WERI-Rb-1 (cell line): ENCODE measurements at regions not wholly inside any gene's neighbourhood (a gene's known extent, or its start where the extent isn't known, plus 50 kb on each side); places are given as distances from the start of the nearest gene placed in this dataset.

Experiments
- DNase-seq: peaks from one replicate; pipeline ENCODE4 v3.0.0-alpha.2; 2020
- H3K27ac ChIP-seq: fragments of 250-450 bp; sonication (Bioruptor Pico); 2 replicates; pipeline ENCODE4 v1.5.1; 2020; ENCODE audit warnings: mild to moderate bottlenecking, moderate library complexity
- H3K27me3 ChIP-seq: fragments of 250-450 bp; sonication (Bioruptor Pico); 2 replicates; pipeline ENCODE4 v1.5.1; 2021; ENCODE audit warnings: mild to moderate bottlenecking, low read depth, moderate library complexity; ENCODE audit not compliant: insufficient read depth, severe bottlenecking
- H3K36me3 ChIP-seq: fragments of 250-450 bp; sonication (Bioruptor Pico); 2 replicates; pipeline ENCODE4 v1.5.1; 2020; ENCODE audit warnings: mild to moderate bottlenecking, moderate library complexity
- H3K4me3 ChIP-seq: 2 replicates; pipeline ENCODE4 v1.5.1; 2011; ENCODE audit warnings: low read depth, mild to moderate bottlenecking, control low read depth, low read length
- H3K9me3 ChIP-seq: fragments of 250-450 bp; sonication (Bioruptor Pico); 2 replicates; pipeline ENCODE4 v1.5.1; 2021; ENCODE audit warnings: mild to moderate bottlenecking, moderate library complexity; ENCODE audit not compliant: severe bottlenecking
- TF ChIP-seq, protein P1 (sequence below): IDR thresholded peaks from 2 replicates; pipeline ENCODE4 v1.5.1; 2011; ENCODE audit warnings: low read depth, mild to moderate bottlenecking, control low read depth, inconsistent platforms, low read length

GRCh38 chr14:101340556-101340955, 220.7 kb upstream of the DIO3 start:
- no peak for DNase-seq
- TF ChIP-seq, protein P1, sequence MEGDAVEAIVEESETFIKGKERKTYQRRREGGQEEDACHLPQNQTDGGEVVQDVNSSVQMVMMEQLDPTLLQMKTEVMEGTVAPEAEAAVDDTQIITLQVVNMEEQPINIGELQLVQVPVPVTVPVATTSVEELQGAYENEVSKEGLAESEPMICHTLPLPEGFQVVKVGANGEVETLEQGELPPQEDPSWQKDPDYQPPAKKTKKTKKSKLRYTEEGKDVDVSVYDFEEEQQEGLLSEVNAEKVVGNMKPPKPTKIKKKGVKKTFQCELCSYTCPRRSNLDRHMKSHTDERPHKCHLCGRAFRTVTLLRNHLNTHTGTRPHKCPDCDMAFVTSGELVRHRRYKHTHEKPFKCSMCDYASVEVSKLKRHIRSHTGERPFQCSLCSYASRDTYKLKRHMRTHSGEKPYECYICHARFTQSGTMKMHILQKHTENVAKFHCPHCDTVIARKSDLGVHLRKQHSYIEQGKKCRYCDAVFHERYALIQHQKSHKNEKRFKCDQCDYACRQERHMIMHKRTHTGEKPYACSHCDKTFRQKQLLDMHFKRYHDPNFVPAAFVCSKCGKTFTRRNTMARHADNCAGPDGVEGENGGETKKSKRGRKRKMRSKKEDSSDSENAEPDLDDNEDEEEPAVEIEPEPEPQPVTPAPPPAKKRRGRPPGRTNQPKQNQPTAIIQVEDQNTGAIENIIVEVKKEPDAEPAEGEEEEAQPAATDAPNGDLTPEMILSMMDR = no peak
- H3K9me3 ChIP-seq = no peaks in the 10 kb centered on the region
- H3K27ac ChIP-seq = no peak overlapping the region
- peaks cover 91% of the 10 kb centered on the region for H3K27me3 ChIP-seq
- no peak overlapping the region for H3K4me3 ChIP-seq
- no peaks in the 10 kb centered on the region for H3K36me3 ChIP-seq

DNA sequence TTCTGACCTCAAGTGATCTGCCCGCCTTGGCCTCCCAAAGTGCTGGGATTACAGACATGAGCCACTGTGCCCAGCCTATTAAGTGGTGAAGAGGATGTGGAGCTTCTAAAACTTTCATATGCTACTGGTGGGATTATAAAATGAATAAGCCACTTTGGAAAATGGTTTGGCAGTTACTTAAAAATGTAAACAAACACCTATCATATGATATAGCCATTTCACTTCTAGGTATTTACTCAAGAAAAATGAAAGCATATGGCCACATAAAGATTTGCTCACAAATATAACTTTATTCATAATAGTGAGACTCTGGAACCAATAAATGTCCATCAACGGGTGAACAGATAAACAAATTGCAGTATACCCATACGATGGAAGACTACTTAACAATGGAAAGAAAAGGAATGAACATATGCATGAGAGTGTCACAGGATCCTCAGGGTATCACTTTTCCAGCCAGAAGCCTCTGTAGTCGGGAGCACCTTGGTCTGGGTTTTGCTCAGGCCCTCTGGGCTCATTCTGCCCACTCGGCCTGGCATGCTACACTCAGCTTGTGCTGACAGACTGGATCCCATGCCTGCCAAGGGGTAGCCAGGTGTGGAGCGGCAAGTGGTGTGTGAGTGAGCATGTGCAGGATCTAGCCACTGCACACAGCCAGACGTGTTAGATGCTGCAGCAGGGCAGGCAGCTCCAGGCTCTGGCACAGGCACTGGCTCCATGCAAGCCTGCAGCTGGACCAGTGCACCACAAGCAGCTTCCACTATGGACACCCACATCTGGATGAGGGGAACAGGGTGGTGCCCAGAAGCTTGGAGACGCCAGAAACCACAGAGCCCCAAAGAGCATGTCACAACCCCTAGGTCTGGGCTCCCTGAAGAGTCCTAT, 213.2 kb upstream of the DIO3 start:
- H3K9me3 ChIP-seq = peaks cover 10% of the 10 kb centered on the region
- no peak for DNase-seq
- H3K36me3 ChIP-seq = no peaks in the 10 kb centered on the region
- no peak overlapping the region for H3K4me3 ChIP-seq
- TF ChIP-seq, protein P1 = no peak
- H3K27me3 ChIP-seq = peaks cover 53% of the 10 kb centered on the region
- no peak overlapping the region for H3K27ac ChIP-seq

DNA sequence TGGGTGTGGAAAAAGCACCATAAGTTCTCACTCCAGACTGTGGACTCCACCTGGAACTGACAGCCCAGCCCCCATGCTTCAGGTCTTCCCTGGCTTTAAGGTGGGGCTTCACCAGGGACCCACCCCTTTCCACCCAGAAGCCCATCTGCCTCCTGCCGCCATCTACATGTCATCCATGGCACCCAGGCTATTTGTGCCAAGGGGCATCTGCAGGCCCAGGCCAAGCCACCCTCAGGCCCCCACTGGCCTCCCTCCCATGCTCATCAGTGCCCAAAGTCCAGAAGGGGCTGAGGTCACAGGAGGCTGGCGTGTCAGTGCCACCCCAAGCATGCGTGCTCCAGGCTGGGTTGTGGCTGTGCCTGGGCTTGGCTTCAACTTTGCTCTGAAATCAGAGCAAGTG, 212.2 kb upstream of the DIO3 start:
- Histone ChIP-seq H3K4me3 (no peak overlapping the region), H3K9me3 (peaks cover 10% of the 10 kb centered on the region), H3K27ac (no peak overlapping the region), H3K36me3 (no peaks in the 10 kb centered on the region), H3K27me3 (peaks cover 54% of the 10 kb centered on the region)
- TF ChIP-seq, protein P1 = no peak
- no peak for DNase-seq

GRCh38 chr14:101350021-101350420, 211.3 kb upstream of the DIO3 start:
- no peak for DNase-seq
- Histone ChIP-seq H3K27me3 (peaks cover 48% of the 10 kb centered on the region), H3K27ac (no peak overlapping the region), H3K4me3 (no peak overlapping the region), H3K36me3 (no peaks in the 10 kb centered on the region), H3K9me3 (peaks cover 10% of the 10 kb centered on the region)
- TF ChIP-seq, protein P1 = no peak

DNA sequence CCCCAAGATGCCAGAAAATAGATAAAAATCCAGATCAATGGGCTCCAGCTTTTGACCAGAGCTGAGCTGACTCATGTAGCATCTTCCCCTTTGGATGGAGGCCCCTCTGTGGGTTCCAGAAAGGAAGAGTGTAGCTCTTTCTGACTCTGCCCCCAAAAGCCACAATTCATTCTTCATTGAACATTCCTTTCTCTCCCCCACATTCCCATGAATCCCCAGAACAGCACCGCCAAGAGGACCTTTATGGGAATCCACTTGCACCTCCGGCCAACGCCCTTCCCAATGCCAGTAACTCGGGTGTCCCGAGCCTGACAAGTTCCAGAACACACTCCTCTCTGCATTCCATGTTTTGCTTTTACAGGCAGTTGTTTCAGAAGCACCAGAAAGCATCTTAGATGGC, 210.6 kb upstream of the DIO3 start:
- H3K27me3 ChIP-seq = peaks cover 46% of the 10 kb centered on the region
- H3K36me3 ChIP-seq = no peaks in the 10 kb centered on the region
- no peak overlapping the region for H3K27ac ChIP-seq
- peaks cover 10% of the 10 kb centered on the region for H3K9me3 ChIP-seq
- TF ChIP-seq, protein P1 = no peak
- DNase-seq = no peak
- no peak overlapping the region for H3K4me3 ChIP-seq

DNA sequence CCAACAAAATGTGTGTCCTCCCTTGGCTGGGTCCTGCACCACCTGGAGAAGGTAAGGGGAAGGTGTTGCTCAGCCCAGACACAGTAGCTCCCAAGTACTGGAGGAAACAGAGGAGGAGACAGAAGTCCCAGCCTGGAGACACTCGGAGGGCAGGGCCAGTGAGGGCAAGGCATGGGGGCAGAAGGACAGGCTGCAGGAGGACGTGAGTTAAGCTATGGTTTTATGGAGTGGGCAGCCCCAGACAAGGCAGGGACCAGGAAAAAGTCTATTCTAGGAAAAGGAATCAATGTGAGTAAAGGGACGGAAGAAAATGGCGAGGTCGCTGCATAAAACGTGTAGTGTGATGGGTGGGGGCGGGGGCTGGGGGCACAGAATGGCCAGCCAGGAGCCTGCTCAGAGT, 210.1 kb upstream of the DIO3 start:
- Histone ChIP-seq H3K27me3 (peaks cover 46% of the 10 kb centered on the region), H3K9me3 (peaks cover 10% of the 10 kb centered on the region), H3K36me3 (no peaks in the 10 kb centered on the region), H3K27ac (no peak overlapping the region), H3K4me3 (no peak overlapping the region)
- TF ChIP-seq, protein P1 = no peak
- no peak for DNase-seq
